HUES6 (cell line): ENCODE measurements at regions not wholly inside any gene's neighbourhood (a gene's known extent, or its start where the extent isn't known, plus 50 kb on each side); places are given as distances from the start of the nearest gene placed in this dataset.
"Not testable (repeated sequence)": the region's sequence is repeated elsewhere in the genome, so short reads cannot be mapped to it uniquely, and the experiment has no call there.

Source experiments
- H3K27ac ChIP-seq: 2 replicates; pipeline ENCODE4 v1.7.0; 2013; ENCODE audit warnings: low read depth, mild to moderate bottlenecking, low read length, inconsistent platforms
- H3K27me3 ChIP-seq: 2 replicates; pipeline ENCODE4 v1.6.1; 2013; ENCODE audit warnings: low read length; ENCODE audit not compliant: control insufficient read depth, insufficient read depth
- H3K36me3 ChIP-seq: 2 replicates; pipeline ENCODE4 v1.6.1; 2013; ENCODE audit warnings: low read length; ENCODE audit not compliant: control insufficient read depth, insufficient read depth
- H3K4me1 ChIP-seq: 2 replicates; pipeline ENCODE4 v1.6.1; 2013; ENCODE audit warnings: low read length; ENCODE audit not compliant: control insufficient read depth, insufficient read depth
- H3K4me3 ChIP-seq: 2 replicates; pipeline ENCODE4 v1.5.1; 2013; ENCODE audit warnings: low read depth, low read length
- H3K9ac ChIP-seq: one replicate; pipeline ENCODE4 v1.6.1; 2013; ENCODE audit warnings: mild to moderate bottlenecking, low read length
- H3K9me3 ChIP-seq: 2 replicates; pipeline ENCODE4 v1.6.1; 2013; ENCODE audit warnings: low read depth, low read length; ENCODE audit not compliant: control insufficient read depth, insufficient read depth

DNA sequence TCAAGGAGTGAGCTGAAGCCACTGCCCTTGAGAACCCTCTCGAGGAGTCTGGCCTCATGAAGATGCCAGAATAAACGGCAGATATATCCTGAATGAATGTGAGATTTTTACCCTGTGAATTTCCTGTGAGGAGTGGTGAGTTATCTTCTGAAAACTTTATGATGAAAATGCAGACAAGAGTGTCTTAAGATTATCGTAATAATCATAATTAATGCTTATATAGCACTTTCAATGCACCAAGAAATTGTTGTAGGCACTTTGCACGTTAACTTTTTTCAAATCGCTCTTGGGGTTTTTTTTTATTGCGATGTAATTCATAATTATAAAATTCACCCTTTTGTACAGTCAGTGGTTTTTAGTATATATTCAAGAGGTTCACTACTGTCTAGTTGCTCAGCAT, 2924.6 kb upstream of the OR11H1 start:
- H3K9me3 ChIP-seq: peaks cover 54% of the 10 kb centered on the region
- H3K4me3 ChIP-seq, H3K9ac ChIP-seq: not testable (repeated sequence)

DNA sequence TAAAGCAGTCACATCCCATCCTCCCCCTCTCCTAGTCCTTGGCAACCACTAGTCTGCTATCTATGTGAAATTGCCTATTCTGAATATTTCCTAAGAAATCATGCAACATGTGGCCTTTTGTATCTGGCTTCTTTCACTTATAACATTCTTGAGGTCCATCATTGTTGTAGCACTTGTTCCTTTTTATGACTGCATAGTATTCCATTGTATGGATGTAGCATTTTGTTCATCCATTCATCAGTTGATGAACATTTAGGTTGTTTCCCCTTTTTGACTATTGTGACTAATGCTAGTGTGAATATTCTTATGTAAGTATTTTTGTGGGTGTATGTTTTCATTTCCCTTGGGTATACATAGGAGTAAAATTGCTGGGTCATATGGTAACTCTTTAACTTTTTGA, 2924.2 kb upstream of the OR11H1 start:
- not testable (repeated sequence) for H3K36me3 ChIP-seq

More for the DNA sequence above, 2924.6 kb upstream of the OR11H1 start:
- not testable (repeated sequence) for H3K4me1 ChIP-seq, H3K27ac ChIP-seq, H3K27me3 ChIP-seq, H3K36me3 ChIP-seq

DNA sequence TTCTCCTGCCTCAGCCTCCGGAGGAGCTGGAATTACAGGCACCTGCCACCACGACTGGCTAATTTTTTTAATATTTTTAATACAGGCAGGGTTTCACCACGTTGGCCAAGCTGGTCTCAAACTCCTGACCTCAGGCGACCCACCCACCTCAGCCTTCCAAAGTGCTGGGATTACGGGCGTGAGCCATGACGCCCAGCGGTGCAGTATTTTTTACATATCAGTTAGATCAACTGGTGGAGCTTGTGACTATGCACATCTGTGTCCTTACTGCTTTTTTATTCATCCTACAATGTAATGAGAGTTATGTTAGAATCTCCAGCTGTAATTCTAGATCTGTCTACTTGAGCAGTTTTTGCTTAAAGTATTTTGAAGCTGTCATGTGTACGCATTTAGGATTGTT, 2919.5 kb upstream of the OR11H1 start:
- H3K27me3 ChIP-seq, H3K9ac ChIP-seq: not testable (repeated sequence)
- H3K9me3 ChIP-seq: peaks cover 36% of the 10 kb centered on the region

More for the DNA sequence above, 2924.2 kb upstream of the OR11H1 start:
- H3K4me1 ChIP-seq, H3K27me3 ChIP-seq, H3K27ac ChIP-seq, H3K4me3 ChIP-seq, H3K9ac ChIP-seq: not testable (repeated sequence)
- H3K9me3 ChIP-seq: peaks cover 52% of the 10 kb centered on the region

DNA sequence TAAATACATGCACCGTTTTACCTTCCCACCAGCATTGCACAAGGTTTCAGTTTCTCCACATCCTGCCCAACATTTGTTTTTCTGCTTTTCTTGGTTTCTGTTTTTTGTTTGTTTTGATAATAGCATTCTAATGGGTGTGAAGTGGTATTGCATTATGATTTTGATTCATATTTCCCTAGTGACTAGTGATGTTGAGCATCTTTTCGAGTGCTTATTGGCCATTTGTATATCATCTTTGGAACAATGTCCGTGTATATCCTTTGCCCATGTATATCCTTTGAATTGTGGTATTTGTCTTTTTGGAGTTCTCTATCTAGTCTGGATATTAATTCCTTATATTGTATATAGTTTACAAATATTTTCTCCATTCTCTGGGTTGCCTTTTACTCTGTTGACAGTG, 2914.8 kb upstream of the OR11H1 start:
- Histone ChIP-seq H3K27ac (no peak overlapping the region), H3K9ac (no peak overlapping the region), H3K36me3 (no peaks in the 10 kb centered on the region), H3K4me1 (no peaks in the 10 kb centered on the region), H3K27me3 (no peaks in the 10 kb centered on the region), H3K4me3 (no peak overlapping the region), H3K9me3 (peaks cover 39% of the 10 kb centered on the region)

More for the DNA sequence above, 2919.5 kb upstream of the OR11H1 start:
- not testable (repeated sequence) for H3K4me3 ChIP-seq, H3K27ac ChIP-seq, H3K4me1 ChIP-seq, H3K36me3 ChIP-seq

DNA sequence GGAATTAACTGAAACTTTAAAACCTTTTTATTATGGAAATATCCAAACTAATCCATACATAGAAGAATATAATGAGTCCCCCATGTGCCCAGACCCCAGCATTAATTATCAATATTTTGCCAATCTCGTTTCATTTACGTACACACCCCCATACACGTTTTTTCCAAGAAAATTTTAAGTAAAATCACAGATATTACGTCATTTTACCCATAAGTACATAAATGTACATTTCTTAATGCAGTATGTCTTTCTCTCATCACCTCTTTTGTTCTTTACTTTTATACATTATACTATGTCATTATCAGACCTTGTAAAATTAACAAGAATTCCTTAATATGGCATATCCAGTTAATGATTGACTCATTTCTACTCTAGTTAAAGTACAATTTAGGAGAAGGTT, 2914.1 kb upstream of the OR11H1 start:
- H3K9me3 ChIP-seq: peaks cover 36% of the 10 kb centered on the region
- not testable (repeated sequence) for H3K4me1 ChIP-seq, H3K36me3 ChIP-seq, H3K4me3 ChIP-seq, H3K9ac ChIP-seq, H3K27ac ChIP-seq, H3K27me3 ChIP-seq

DNA sequence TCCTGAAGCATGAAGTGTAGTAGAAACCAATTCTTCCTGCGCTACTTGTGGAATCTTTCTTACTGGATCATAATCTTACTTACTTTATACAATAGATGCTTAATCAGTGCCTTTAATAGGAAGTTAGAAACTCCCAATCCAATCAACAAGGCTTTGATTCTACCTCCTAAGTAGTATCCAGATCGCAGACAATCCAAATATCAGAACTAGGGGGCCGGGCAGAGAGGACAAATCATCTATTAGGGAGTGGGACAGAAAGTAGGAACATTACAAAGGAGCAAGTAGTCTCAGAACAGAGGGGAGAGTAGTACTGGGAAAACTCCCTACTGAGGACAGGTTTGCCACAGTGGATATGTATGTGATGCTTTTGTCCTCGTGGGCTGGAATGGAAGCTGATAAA, 2901.1 kb upstream of the OR11H1 start:
- not testable (repeated sequence) for H3K27ac ChIP-seq, H3K27me3 ChIP-seq, H3K4me1 ChIP-seq, H3K36me3 ChIP-seq, H3K4me3 ChIP-seq, H3K9ac ChIP-seq
- peaks cover 35% of the 10 kb centered on the region; the same call in 1 of the 2 replicates for H3K9me3 ChIP-seq

DNA sequence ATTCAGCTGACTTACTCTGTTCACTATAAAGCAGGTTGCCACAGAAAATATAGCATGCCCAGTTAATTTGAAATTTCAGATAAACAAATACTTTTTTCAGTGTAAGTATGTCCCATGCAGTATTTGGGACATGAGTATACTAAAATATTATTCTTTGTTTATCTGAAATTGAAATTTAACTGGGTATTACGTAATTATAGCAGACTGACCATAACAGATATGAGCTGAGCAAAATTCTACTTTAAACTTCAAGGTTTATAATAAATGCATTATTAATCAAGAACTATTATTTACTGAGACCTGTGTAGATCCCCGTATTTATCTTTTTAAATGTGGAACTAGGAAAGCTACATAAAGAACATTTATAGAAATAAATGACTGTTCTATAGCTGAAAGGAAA, 2898.2 kb upstream of the OR11H1 start:
- not testable (repeated sequence) for H3K4me3 ChIP-seq, H3K27me3 ChIP-seq, H3K36me3 ChIP-seq, H3K27ac ChIP-seq, H3K9ac ChIP-seq, H3K4me1 ChIP-seq
- H3K9me3 ChIP-seq: peaks cover 34% of the 10 kb centered on the region; the same call in 1 of the 2 replicates

DNA sequence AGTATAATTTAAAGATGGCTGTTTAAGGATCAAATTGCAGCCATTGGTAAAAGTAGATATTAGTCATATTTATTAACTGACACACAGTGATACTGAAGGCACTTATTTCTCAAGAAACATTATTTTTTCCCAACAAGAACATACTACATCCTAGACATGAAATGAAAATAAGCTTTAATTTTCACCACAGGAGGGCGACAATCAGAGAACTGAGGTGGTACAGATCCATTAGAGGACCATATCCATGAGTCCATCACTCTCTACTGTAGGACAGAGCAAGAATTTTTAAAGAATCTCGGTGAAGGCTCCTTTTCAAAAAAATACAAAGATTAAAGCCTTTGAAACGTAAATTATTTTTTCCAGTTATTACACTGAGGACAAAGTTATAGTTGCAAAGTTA, 2897.0 kb upstream of the OR11H1 start:
- not testable (repeated sequence) for H3K27ac ChIP-seq, H3K4me1 ChIP-seq, H3K9ac ChIP-seq, H3K4me3 ChIP-seq, H3K36me3 ChIP-seq, H3K27me3 ChIP-seq
- H3K9me3 ChIP-seq: peaks cover 37% of the 10 kb centered on the region; the same call in 1 of the 2 replicates

DNA sequence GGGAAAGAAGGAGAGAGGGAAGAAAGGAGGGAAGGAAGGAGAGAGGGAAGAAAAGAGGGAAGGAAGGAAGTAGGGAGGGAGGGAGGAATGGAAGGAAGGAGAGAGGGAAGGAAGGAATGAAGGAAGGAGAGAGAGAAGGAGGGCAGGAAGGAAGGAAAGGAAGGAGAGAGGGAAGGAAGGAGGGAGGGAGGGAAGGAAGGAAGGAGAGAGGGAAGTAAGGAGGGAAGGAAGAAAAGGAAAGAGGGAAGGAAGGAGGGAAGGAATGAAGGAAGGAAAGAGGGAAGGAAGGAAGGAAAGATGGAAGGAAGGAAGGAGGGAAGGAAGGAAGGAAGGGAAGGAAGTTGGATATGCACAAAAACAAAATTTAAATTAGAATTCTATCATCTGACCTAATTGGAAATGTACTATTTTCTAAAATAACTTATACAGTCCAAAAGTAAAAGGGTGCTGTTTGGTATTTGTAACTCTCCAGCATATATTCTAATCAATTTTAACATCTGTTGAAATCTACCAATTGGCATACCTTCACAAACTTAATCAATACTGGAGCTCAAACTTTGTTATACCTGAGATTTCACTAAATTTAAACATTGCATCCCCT, 2890.3 kb upstream of the OR11H1 start:
- not testable (repeated sequence) for H3K4me1 ChIP-seq, H3K36me3 ChIP-seq, H3K9ac ChIP-seq, H3K4me3 ChIP-seq, H3K27me3 ChIP-seq, H3K27ac ChIP-seq
- H3K9me3 ChIP-seq: peaks cover 33% of the 10 kb centered on the region; the same call in 1 of the 2 replicates

DNA sequence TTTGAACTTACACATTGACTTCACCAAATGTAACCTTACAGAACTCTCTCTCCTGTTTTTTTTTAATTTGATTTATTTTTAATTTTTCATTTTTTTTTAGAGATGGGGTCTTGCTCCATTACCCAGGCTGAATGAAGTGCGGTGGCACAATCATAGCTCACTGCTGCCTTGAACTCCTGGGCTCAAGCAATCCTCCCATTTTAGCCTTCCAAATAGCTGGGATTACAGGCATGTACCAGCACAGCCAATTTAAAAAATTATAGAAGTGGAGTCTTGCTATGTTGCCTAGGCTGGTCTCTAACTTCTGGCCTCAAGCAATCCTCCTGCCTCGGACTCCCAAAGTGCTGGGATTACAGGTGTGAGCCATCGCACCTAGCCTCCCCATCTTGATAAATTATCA, 2889.7 kb upstream of the OR11H1 start:
- H3K9me3 ChIP-seq: peaks cover 31% of the 10 kb centered on the region; the same call in 1 of the 2 replicates
- not testable (repeated sequence) for H3K27me3 ChIP-seq, H3K4me1 ChIP-seq, H3K36me3 ChIP-seq, H3K4me3 ChIP-seq, H3K27ac ChIP-seq, H3K9ac ChIP-seq
